Neural crest cell (in vitro differentiated cells): ENCODE measurements at regions not wholly inside any gene's neighbourhood (a gene's known extent, or its start where the extent isn't known, plus 50 kb on each side); places are given as distances from the start of the nearest gene placed in this dataset.

Experiments used
- DNase-seq: peaks from one replicate; pipeline ENCODE4 v3.0.0; 2021; ENCODE audit warnings: low read depth, mixed read lengths, low spot score
- H3K27ac Mint-ChIP-seq: one replicate; pipeline ENCODE4 v1.8.0; 2021; ENCODE audit warnings: mild to moderate bottlenecking, mixed read lengths; ENCODE audit not compliant: unreplicated experiment
- H3K27me3 Mint-ChIP-seq: 2 replicates; pipeline ENCODE4 v1.8.0; 2021; ENCODE audit warnings: low read depth, mild to moderate bottlenecking, mixed read lengths
- H3K36me3 Mint-ChIP-seq: 2 replicates; pipeline ENCODE4 v1.8.0; 2021; ENCODE audit warnings: low read depth, mild to moderate bottlenecking, mixed read lengths
- H3K4me1 Mint-ChIP-seq: 2 replicates; pipeline ENCODE4 v1.8.0; 2021; ENCODE audit warnings: mixed read lengths
- H3K4me3 Mint-ChIP-seq: one replicate; pipeline ENCODE4 v1.8.0; 2021; ENCODE audit warnings: mild to moderate bottlenecking, mixed read lengths
- H3K9me3 Mint-ChIP-seq: 2 replicates; pipeline ENCODE4 v1.8.0; 2021; ENCODE audit warnings: mixed read lengths
- TF ChIP-seq, protein P1 (sequence below): fragments of 200-600 bp; sonication (generic); conservative IDR thresholded peaks from 2 replicates; pipeline ENCODE4 v1.5.0; 2021; ENCODE audit warnings: antibody characterized with exemption, mild to moderate bottlenecking

DNA sequence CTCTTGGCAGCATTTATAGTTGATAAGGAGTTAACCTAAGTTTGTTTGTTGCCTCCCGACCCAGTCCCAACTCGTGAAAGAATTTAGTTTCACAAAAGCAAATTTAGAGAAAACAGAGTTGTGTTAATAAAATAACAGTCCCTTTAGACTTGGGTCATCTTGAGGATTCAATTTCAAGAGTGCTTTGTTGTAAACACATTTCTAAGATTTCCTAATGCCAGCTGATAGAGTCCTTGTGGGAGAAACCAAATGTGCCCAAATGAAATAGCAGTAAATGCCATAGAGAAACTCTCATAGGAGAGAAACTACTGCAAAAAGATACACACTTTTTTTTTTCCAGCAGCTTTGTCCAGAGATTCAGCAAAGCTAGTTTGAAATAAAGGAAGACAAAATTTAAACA is 211.3 kb upstream of the BMPER start:
- Mint-ChIP-seq H3K27me3 (no peaks in the 10 kb centered on the region), H3K9me3 (peaks cover 2% of the 10 kb centered on the region), H3K27ac (no peak overlapping the region), H3K4me1 (peaks cover 11% of the 10 kb centered on the region), H3K4me3 (no peak overlapping the region), H3K36me3 (no peaks in the 10 kb centered on the region)
- TF ChIP-seq, protein P1, sequence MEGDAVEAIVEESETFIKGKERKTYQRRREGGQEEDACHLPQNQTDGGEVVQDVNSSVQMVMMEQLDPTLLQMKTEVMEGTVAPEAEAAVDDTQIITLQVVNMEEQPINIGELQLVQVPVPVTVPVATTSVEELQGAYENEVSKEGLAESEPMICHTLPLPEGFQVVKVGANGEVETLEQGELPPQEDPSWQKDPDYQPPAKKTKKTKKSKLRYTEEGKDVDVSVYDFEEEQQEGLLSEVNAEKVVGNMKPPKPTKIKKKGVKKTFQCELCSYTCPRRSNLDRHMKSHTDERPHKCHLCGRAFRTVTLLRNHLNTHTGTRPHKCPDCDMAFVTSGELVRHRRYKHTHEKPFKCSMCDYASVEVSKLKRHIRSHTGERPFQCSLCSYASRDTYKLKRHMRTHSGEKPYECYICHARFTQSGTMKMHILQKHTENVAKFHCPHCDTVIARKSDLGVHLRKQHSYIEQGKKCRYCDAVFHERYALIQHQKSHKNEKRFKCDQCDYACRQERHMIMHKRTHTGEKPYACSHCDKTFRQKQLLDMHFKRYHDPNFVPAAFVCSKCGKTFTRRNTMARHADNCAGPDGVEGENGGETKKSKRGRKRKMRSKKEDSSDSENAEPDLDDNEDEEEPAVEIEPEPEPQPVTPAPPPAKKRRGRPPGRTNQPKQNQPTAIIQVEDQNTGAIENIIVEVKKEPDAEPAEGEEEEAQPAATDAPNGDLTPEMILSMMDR: no peak
- DNase-seq: no peak

DNA sequence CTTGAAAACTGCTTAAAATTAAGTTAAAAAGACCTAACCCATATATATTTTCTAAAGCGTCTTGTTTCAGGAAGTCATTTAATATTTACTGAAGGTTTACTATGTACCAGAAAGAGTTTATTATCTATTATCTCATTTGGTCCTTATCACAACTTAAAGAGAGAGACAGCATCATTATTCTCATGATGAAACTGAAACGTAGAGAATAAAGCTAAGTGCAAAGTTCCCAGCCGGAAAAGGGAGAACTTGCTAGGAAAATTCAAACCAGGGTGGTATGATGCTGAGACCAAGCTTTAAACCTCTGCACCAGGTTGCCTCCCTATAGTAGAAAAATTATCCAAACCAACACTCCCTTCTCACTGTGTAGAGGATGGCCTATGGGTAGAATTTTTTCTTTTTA is 207.7 kb upstream of the BMPER start:
- Mint-ChIP-seq H3K4me1 (peaks cover 23% of the 10 kb centered on the region), H3K27me3 (no peaks in the 10 kb centered on the region), H3K27ac (no peak overlapping the region), H3K9me3 (peaks cover 10% of the 10 kb centered on the region), H3K36me3 (peaks cover 10% of the 10 kb centered on the region), H3K4me3 (no peak overlapping the region)
- DNase-seq: no peak
- TF ChIP-seq, protein P1: no peak

DNA sequence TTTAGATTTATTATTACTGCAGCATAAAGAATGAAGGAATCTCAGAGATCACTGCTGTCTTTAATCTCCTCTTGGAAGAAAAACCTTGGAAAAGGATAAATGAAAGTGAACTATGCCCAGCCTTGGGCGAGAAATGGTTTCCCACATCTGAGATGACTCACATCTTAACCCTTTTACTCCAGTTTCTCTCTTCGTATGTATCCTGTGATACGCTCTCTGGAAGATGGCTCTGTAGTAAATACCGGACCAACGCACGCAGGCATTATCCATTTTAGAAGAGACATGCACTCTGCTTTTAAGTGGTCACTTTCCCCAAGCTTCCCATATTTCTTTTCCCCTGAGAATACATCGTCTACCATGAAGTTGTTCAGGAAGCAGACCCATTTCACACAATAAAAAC is 207.3 kb upstream of the BMPER start:
- TF ChIP-seq, protein P1: no peak
- H3K36me3 Mint-ChIP-seq: peaks cover 14% of the 10 kb centered on the region
- peaks cover 10% of the 10 kb centered on the region for H3K9me3 Mint-ChIP-seq
- no peak overlapping the region for H3K4me3 Mint-ChIP-seq
- H3K27me3 Mint-ChIP-seq: no peaks in the 10 kb centered on the region
- DNase-seq: no peak
- H3K27ac Mint-ChIP-seq: no peak overlapping the region
- H3K4me1 Mint-ChIP-seq: peaks cover 23% of the 10 kb centered on the region

DNA sequence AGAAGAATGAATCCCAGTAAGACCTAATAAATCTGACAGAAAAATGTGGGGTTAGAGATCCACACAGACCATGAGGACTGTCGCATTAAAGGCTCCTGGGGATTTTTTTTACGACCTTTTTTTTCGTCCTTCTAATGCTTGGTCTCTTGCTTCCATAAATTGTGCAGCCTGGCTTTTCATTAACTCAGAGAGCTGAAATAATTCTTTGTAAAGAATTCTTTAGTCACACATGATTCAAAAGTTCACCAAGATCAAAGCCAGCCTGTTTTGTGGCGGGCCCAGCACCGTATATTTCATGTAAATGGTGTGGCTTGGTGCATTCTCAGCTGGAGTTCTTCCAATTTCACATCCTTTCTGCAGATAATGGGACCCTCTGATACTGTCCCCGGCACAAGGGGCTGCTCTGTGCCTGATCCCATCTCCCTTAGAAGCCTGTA is 206.6 kb upstream of the BMPER start:
- H3K27ac Mint-ChIP-seq: no peak overlapping the region
- H3K4me1 Mint-ChIP-seq: peaks cover 23% of the 10 kb centered on the region
- H3K27me3 Mint-ChIP-seq: no peaks in the 10 kb centered on the region
- no peak overlapping the region for H3K4me3 Mint-ChIP-seq
- peaks cover 10% of the 10 kb centered on the region for H3K9me3 Mint-ChIP-seq
- no peak for DNase-seq
- H3K36me3 Mint-ChIP-seq: peaks cover 14% of the 10 kb centered on the region
- TF ChIP-seq, protein P1: no peak

DNA sequence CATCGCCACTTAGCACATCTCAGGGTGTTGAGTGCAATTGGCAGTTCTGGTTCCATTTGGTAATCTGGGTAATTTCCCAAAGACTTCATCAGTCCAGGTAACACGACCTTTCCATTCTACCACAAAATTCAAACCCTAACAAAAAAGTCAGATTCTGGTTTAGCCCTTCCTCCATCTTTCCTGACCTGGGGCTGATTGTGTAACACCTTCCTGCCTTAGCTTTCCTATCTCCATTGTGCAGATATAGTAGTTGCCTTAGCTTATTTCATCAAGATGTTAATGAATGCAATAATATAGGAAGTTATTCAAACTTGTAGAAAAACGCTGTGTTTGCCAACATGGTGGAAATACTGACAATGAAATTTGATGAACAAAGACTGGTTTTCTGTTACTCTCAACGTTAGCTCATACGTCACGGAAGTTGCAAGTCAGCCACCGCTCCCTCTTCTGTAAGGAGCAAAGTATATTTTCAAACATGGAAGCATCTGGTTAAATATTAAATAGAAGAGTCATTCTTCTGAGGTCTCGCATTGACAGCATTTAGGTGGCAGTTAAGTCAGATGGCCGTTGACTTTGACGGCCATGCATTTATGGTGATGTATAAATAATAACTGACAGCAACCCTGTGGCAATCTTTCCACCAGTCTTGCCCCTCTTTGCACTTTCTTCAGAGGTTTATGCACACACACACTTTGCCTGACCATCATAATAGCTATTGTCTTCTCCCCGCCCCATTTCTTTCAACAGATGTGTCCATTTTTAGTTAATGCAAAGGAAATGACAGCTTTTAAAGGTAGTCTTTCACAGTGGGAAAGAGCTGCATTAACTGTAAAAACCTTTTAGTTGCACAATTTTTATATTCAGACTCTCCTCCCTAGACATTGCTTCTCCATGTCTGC is 205.1 kb upstream of the BMPER start:
- Mint-ChIP-seq H3K27me3 (no peaks in the 10 kb centered on the region), H3K4me3 (no peak overlapping the region), H3K27ac (no peak overlapping the region), H3K4me1 (peaks cover 23% of the 10 kb centered on the region), H3K36me3 (peaks cover 14% of the 10 kb centered on the region), H3K9me3 (peaks cover 10% of the 10 kb centered on the region)
- DNase-seq: no peak
- TF ChIP-seq, protein P1: no peak
